ENCODE measurements at regions not wholly inside any gene's neighbourhood (a gene's known extent, or its start where the extent isn't known, plus 50 kb on each side); places are given as distances from the start of the nearest gene placed in this dataset.

- DNase-seq (ENCODE audit: low spot score) (no peak), ATAC-seq (ENCODE audit: insufficient number of reproducible peaks, low FRiP score, low read depth) (no peak)
- H3K4me1 ChIP-seq (ENCODE audit: control insufficient read depth in 1 of 2, low read depth in 2 of 2): no peaks in the 10 kb centered on the region
- no peaks in the 10 kb centered on the region for H3K9me3 ChIP-seq
- no peak overlapping the region for H3K4me3 ChIP-seq
- H3K36me3 ChIP-seq: no peaks in the 10 kb centered on the region
- no peaks in the 10 kb centered on the region for H3K27me3 ChIP-seq (replicated peaks; ENCODE audit: insufficient read depth)
- TF ChIP-seq CTCF (IDR thresholded peaks at IDR 0.05): no peak
- no peak overlapping the region for H3K27ac ChIP-seq
Measured at GRCh38 chr18:7454429-7454828, 112.7 kb upstream of the PTPRM start.

- Histone ChIP-seq H3K36me3 (no peaks in the 10 kb centered on the region), H3K27me3 (replicated peaks; ENCODE audit: insufficient read depth) (no peaks in the 10 kb centered on the region), H3K4me1 (ENCODE audit: control insufficient read depth in 1 of 2, low read depth in 2 of 2) (peaks cover 0 to 5% of the 10 kb centered on the region in 2 donors), H3K4me3 (no peak overlapping the region), H3K9me3 (no peaks in the 10 kb centered on the region), H3K27ac (no peak overlapping the region)
- no peak for TF ChIP-seq CTCF (IDR thresholded peaks at IDR 0.05)
- no peak for ATAC-seq (ENCODE audit: insufficient number of reproducible peaks, low FRiP score, low read depth)
- no peak for DNase-seq (ENCODE audit: low spot score)
Measured at GRCh38 chr18:7456376-7456775, 110.7 kb upstream of the PTPRM start.

- no peak overlapping the region for H3K27ac ChIP-seq
Measured at GRCh38 chr18:7457262-7457661, 109.9 kb upstream of the PTPRM start.

GRCh38 chr18:7458884-7459283 is 108.2 kb upstream of the PTPRM start:
- H3K27ac ChIP-seq: no peak overlapping the region
- peaks cover 0 to 5% of the 10 kb centered on the region in 2 donors for H3K4me1 ChIP-seq (ENCODE audit: control insufficient read depth in 1 of 2, low read depth in 2 of 2)
- DNase-seq (ENCODE audit: low spot score): no peak
- no peaks in the 10 kb centered on the region for H3K36me3 ChIP-seq
- H3K9me3 ChIP-seq: no peaks in the 10 kb centered on the region
- no peak for TF ChIP-seq CTCF (IDR thresholded peaks at IDR 0.05)
- H3K27me3 ChIP-seq (replicated peaks; ENCODE audit: insufficient read depth): no peaks in the 10 kb centered on the region
- no peak for ATAC-seq (ENCODE audit: insufficient number of reproducible peaks, low FRiP score, low read depth)
- no peak overlapping the region for H3K4me3 ChIP-seq

More at GRCh38 chr18:7457262-7457661, 109.9 kb upstream of the PTPRM start:
- ATAC-seq (ENCODE audit: insufficient number of reproducible peaks, low FRiP score, low read depth): no peak
- no peak for TF ChIP-seq CTCF (IDR thresholded peaks at IDR 0.05)
- Histone ChIP-seq H3K9me3 (no peaks in the 10 kb centered on the region), H3K4me3 (no peak overlapping the region), H3K4me1 (ENCODE audit: control insufficient read depth in 1 of 2, low read depth in 2 of 2) (peaks cover 0 to 5% of the 10 kb centered on the region in 2 donors), H3K27me3 (replicated peaks; ENCODE audit: insufficient read depth) (no peaks in the 10 kb centered on the region), H3K36me3 (no peaks in the 10 kb centered on the region)
- DNase-seq (ENCODE audit: low spot score): no peak

- Histone ChIP-seq H3K4me1 (ENCODE audit: control insufficient read depth in 1 of 2, low read depth in 2 of 2) (peaks cover 0 to 5% of the 10 kb centered on the region in 2 donors), H3K27me3 (replicated peaks; ENCODE audit: insufficient read depth) (no peaks in the 10 kb centered on the region), H3K9me3 (no peaks in the 10 kb centered on the region), H3K4me3 (peak overlapping the region; percentile 65), H3K36me3 (no peaks in the 10 kb centered on the region), H3K27ac (no peak overlapping the region)
- ATAC-seq (ENCODE audit: insufficient number of reproducible peaks, low FRiP score, low read depth): no peak
- TF ChIP-seq CTCF (IDR thresholded peaks at IDR 0.05): no peak
- no peak for DNase-seq (ENCODE audit: low spot score)
Measured at GRCh38 chr18:7459851-7460770, 107.0 kb upstream of the PTPRM start.

All from thoracic aorta (tissue), 2 donors.